ENCODE measurements at regions not wholly inside any gene's neighbourhood (a gene's known extent, or its start where the extent isn't known, plus 50 kb on each side); places are given as distances from the start of the nearest gene placed in this dataset.

DNA sequence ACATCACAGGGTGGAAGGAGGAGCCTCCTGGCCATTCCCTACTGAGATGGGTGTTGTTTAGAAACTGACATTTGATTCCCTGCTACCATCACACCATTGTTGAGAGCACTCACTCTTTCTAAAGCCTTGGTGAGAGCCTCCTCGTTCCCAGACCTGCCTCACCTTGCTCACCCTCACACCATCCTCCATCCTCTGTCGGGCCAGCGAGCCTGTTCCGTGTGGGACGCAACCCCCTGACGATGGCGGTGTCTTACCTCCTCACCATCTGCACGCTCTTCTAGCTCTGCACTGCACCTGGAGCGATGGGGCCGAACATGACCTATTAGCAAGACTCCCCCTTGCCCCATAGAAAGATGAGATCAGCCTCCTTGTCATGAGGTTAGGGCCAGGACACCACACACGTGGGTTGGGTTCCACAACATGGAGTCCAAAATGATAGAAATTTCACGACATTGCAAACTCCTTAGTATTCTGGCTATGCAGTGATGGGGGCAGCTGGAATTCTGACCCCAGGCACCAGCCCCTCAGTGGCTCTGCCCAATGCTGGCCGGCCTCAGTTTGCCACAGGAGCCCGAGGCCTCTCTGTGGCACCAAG, 1017.9 kb downstream of the TBC1D22A start:
- H3K27ac ChIP-seq (ENCODE audit: poor library complexity, severe bottlenecking), result no peak overlapping the region
- no peaks in the 10 kb centered on the region for H3K27me3 ChIP-seq (ENCODE audit: insufficient read depth, poor library complexity, severe bottlenecking)
- no peaks in the 10 kb centered on the region for H3K36me3 ChIP-seq (ENCODE audit: low read depth)
- TF ChIP-seq, protein P1, sequence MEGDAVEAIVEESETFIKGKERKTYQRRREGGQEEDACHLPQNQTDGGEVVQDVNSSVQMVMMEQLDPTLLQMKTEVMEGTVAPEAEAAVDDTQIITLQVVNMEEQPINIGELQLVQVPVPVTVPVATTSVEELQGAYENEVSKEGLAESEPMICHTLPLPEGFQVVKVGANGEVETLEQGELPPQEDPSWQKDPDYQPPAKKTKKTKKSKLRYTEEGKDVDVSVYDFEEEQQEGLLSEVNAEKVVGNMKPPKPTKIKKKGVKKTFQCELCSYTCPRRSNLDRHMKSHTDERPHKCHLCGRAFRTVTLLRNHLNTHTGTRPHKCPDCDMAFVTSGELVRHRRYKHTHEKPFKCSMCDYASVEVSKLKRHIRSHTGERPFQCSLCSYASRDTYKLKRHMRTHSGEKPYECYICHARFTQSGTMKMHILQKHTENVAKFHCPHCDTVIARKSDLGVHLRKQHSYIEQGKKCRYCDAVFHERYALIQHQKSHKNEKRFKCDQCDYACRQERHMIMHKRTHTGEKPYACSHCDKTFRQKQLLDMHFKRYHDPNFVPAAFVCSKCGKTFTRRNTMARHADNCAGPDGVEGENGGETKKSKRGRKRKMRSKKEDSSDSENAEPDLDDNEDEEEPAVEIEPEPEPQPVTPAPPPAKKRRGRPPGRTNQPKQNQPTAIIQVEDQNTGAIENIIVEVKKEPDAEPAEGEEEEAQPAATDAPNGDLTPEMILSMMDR (IDR thresholded peaks at IDR 0.05; ENCODE audit: poor library complexity, severe bottlenecking), result no peak
- no peaks in the 10 kb centered on the region for H3K9me3 ChIP-seq (ENCODE audit: severe bottlenecking)
- no peak for ATAC-seq (ENCODE audit: low read depth)
- no peak overlapping the region for H3K4me3 ChIP-seq (ENCODE audit: severe bottlenecking)
- no peak for DNase-seq (ENCODE audit: low spot score)
- H3K4me1 ChIP-seq (ENCODE audit: insufficient read depth, poor library complexity, severe bottlenecking), result no peaks in the 10 kb centered on the region

DNA sequence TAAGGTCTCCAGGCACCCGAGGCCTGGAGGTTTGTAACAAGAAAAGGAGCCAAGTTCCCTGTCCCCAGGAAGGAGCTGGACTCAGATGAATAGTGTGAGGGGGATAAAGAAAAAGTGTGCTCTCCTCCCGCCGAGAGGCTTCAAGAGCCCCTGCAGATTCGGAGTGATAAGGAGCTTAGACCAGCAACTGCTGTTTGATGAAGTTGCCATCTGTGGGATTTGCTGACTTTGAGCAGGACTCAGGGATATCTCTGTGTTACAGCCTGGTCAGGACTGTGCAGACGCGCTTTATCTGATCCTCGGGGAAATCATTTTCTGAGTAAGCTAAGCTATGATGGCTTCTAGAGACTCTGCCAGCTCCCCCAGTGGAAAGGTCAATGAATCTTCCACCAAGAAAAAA, 1017.0 kb downstream of the TBC1D22A start:
- no peak for ATAC-seq (ENCODE audit: low read depth)
- no peaks in the 10 kb centered on the region for H3K9me3 ChIP-seq (ENCODE audit: severe bottlenecking)
- H3K4me1 ChIP-seq (ENCODE audit: insufficient read depth, poor library complexity, severe bottlenecking), result no peaks in the 10 kb centered on the region
- TF ChIP-seq, protein P1 (IDR thresholded peaks at IDR 0.05; ENCODE audit: poor library complexity, severe bottlenecking), result no peak
- H3K4me3 ChIP-seq (ENCODE audit: severe bottlenecking), result no peak overlapping the region
- DNase-seq (ENCODE audit: low spot score), result no peak
- no peaks in the 10 kb centered on the region for H3K36me3 ChIP-seq (ENCODE audit: low read depth)
- H3K27me3 ChIP-seq (ENCODE audit: insufficient read depth, poor library complexity, severe bottlenecking), result no peaks in the 10 kb centered on the region
- H3K27ac ChIP-seq (ENCODE audit: poor library complexity, severe bottlenecking), result no peak overlapping the region

DNA sequence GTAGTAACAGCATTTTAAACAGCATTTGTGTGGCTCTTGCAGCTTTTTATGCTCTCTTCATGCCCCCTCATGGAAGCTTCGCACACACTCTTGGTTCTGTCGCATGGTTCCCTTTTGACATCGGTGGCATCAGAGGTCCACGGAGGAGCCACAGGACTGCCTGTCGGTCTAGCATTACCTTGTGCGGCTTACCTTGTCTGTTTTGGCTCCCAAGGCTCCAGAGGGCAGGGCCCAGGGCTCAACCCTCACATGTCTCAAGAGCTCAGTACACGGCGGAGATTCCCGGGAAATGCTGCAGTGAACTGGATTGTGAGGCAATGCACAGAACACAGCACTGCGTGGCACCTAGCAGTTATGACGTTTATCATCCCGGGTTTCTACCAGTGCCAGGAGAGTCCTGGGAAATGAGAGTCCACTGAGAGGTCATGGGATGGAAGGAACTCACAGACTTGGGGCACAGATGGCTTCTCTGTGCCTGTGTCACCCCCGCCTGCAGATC, 1015.8 kb downstream of the TBC1D22A start:
- no peak overlapping the region for H3K27ac ChIP-seq (ENCODE audit: poor library complexity, severe bottlenecking)
- DNase-seq (ENCODE audit: low spot score) (no peak), ATAC-seq (ENCODE audit: low read depth) (no peak)
- H3K9me3 ChIP-seq (ENCODE audit: severe bottlenecking), result no peaks in the 10 kb centered on the region
- H3K36me3 ChIP-seq (ENCODE audit: low read depth), result no peaks in the 10 kb centered on the region
- no peaks in the 10 kb centered on the region for H3K4me1 ChIP-seq (ENCODE audit: insufficient read depth, poor library complexity, severe bottlenecking)
- TF ChIP-seq, protein P1 (IDR thresholded peaks at IDR 0.05; ENCODE audit: poor library complexity, severe bottlenecking), result no peak
- H3K27me3 ChIP-seq (ENCODE audit: insufficient read depth, poor library complexity, severe bottlenecking), result no peaks in the 10 kb centered on the region
- H3K4me3 ChIP-seq (ENCODE audit: severe bottlenecking), result no peak overlapping the region

DNA sequence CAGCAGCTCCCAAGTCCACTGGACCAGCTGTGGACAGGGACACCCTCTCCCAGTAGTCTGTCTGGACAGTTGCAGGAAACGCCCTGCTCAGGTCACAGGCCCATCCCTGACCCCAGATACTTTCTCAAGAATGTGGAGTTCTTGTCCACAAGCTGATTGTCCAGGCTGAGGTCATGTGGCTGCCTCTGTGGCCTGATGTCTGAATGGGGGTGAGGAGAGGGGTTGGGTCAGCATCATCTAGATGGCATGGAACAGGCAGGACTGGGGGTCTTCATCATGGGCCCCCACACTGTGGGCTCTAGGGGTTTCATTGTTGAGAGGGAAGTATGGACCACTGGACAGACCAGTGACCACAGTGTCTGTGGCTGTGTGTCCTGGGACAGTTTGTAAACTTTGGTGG, 1015.0 kb downstream of the TBC1D22A start:
- Histone ChIP-seq H3K4me1 (ENCODE audit: insufficient read depth, poor library complexity, severe bottlenecking) (no peaks in the 10 kb centered on the region), H3K27me3 (ENCODE audit: insufficient read depth, poor library complexity, severe bottlenecking) (no peaks in the 10 kb centered on the region), H3K36me3 (ENCODE audit: low read depth) (no peaks in the 10 kb centered on the region), H3K9me3 (ENCODE audit: severe bottlenecking) (no peaks in the 10 kb centered on the region), H3K27ac (ENCODE audit: poor library complexity, severe bottlenecking) (no peak overlapping the region), H3K4me3 (ENCODE audit: severe bottlenecking) (no peak overlapping the region)
- DNase-seq (ENCODE audit: low spot score), result no peak
- ATAC-seq (ENCODE audit: low read depth), result no peak
- TF ChIP-seq, protein P1 (IDR thresholded peaks at IDR 0.05; ENCODE audit: poor library complexity, severe bottlenecking), result no peak

DNA sequence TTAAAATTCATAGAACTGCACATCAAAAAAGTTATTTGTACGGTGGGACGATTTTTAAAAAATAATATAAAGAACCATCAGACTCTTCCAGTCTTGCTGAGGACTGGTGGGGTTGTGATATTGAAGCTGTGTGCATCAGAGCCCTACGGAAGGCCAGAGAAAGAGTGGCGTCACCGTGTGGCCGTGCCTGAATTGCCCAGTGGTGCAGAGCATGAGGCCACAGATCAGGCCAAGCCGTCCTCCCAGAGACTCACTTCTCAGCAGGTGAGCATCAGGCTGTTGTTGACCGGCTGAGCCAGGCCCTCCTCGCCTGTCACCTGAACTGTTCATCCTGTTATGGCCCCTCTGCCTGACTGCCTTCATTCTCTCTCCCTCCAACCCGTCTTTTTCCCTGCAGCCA, 1013.9 kb downstream of the TBC1D22A start:
- DNase-seq (ENCODE audit: low spot score), result no peak
- Histone ChIP-seq H3K9me3 (ENCODE audit: severe bottlenecking) (no peaks in the 10 kb centered on the region), H3K4me1 (ENCODE audit: insufficient read depth, poor library complexity, severe bottlenecking) (no peaks in the 10 kb centered on the region)

More for the DNA sequence above, 1013.9 kb downstream of the TBC1D22A start:
- TF ChIP-seq, protein P1 (IDR thresholded peaks at IDR 0.05; ENCODE audit: poor library complexity, severe bottlenecking), result no peak
- no peak for ATAC-seq (ENCODE audit: low read depth)
- Histone ChIP-seq H3K27ac (ENCODE audit: poor library complexity, severe bottlenecking) (peak overlapping the region; percentile 8), H3K36me3 (ENCODE audit: low read depth) (no peaks in the 10 kb centered on the region), H3K27me3 (ENCODE audit: insufficient read depth, poor library complexity, severe bottlenecking) (no peaks in the 10 kb centered on the region), H3K4me3 (ENCODE audit: severe bottlenecking) (no peak overlapping the region)
